Peyer's patch (tissue), 4 donors: ENCODE measurements at regions not wholly inside any gene's neighbourhood (a gene's known extent, or its start where the extent isn't known, plus 50 kb on each side); places are given as distances from the start of the nearest gene placed in this dataset.

Experiments
- CTCF ChIP-seq, 6 experiments: fragments of 450-650 bp in 4 of 6; fragments of 200-600 bp in 2 of 6; sonication (generic) in 1 of 6; IDR thresholded peaks; one replicate each; pipeline ENCODE4 v1.5.1; 2017 to 2019; ENCODE audit warnings: antibody characterized with exemption in 6 of 6, mild to moderate bottlenecking in 3 of 6, moderate library complexity in 1 of 6
- POLR2A ChIP-seq, 2 donors: fragments of 450-650 bp; IDR thresholded peaks; one replicate each; pipeline ENCODE4 v1.5.1; 2017; ENCODE audit warnings: antibody characterized with exemption in 2 of 2, mild to moderate bottlenecking in 2 of 2, moderate library complexity in 2 of 2

GRCh38 chr4:31068257-31069075, 348.3 kb downstream of the PCDH7 start:
- no peak for TF ChIP-seq CTCF (IDR thresholded peaks at IDR 0.05)
- TF ChIP-seq POLR2A (IDR thresholded peaks at IDR 0.05) = no peak
